IgD-negative memory B cell (primary cell): ENCODE measurements at regions not wholly inside any gene's neighbourhood (a gene's known extent, or its start where the extent isn't known, plus 50 kb on each side); places are given as distances from the start of the nearest gene placed in this dataset.

Experiments used
- H3K27ac Mint-ChIP-seq, 3 donors: one replicate each; pipeline ENCODE4 v1.8.0; 2020 to 2022; ENCODE audit warnings: mild to moderate bottlenecking in 3 of 3, mixed read lengths in 3 of 3, moderate library complexity in 1 of 3
- H3K27me3 Mint-ChIP-seq: one replicate; pipeline ENCODE4 v1.8.0; 2021; ENCODE audit warnings: mixed read lengths
- H3K36me3 Mint-ChIP-seq: one replicate; pipeline ENCODE4 v1.8.0; 2020; ENCODE audit warnings: mild to moderate bottlenecking, mixed read lengths
- H3K4me1 Mint-ChIP-seq, 3 donors: one replicate each; pipeline ENCODE4 v1.8.0; 2020 to 2022; ENCODE audit warnings: mixed read lengths in 3 of 3, mild to moderate bottlenecking in 1 of 3
- H3K4me3 Mint-ChIP-seq, 4 donors: one replicate each; pipeline ENCODE4 v1.8.0; 2020 to 2022; ENCODE audit warnings: mild to moderate bottlenecking in 4 of 4, mixed read lengths in 4 of 4, moderate library complexity in 3 of 4
- H3K9me3 Mint-ChIP-seq, 3 donors: one replicate each; pipeline ENCODE4 v1.8.0; 2020 to 2021; ENCODE audit warnings: mixed read lengths in 3 of 3, mild to moderate bottlenecking in 1 of 3

DNA sequence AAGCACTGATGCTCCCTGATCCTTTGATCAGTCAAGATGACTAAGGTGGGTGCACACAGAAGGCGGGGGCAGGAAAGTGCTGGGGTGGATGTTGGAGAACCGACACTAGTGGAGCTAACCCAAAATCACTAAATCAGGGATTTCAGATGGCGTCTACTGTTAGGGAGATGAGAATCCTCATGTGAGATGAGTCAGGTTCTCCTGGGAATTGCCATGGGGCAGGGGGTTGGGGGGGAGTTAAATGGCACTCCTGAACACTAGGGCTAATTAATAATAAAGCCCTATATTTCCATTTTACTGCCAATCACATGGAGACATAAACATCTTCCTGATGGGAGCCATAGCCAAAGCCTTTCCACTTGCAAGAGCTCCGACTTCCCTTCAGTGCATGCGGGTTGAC, 804.1 kb downstream of the KCNJ18 start:
- H3K27me3 Mint-ChIP-seq: no peaks in the 10 kb centered on the region
- no peaks in the 10 kb centered on the region for H3K4me1 Mint-ChIP-seq
- H3K9me3 Mint-ChIP-seq: peaks cover 2 to 8% (median 5%) of the 10 kb centered on the region in 3 donors
- H3K27ac Mint-ChIP-seq: no peak overlapping the region
- H3K36me3 Mint-ChIP-seq: no peaks in the 10 kb centered on the region
- H3K4me3 Mint-ChIP-seq: no peak overlapping the region

DNA sequence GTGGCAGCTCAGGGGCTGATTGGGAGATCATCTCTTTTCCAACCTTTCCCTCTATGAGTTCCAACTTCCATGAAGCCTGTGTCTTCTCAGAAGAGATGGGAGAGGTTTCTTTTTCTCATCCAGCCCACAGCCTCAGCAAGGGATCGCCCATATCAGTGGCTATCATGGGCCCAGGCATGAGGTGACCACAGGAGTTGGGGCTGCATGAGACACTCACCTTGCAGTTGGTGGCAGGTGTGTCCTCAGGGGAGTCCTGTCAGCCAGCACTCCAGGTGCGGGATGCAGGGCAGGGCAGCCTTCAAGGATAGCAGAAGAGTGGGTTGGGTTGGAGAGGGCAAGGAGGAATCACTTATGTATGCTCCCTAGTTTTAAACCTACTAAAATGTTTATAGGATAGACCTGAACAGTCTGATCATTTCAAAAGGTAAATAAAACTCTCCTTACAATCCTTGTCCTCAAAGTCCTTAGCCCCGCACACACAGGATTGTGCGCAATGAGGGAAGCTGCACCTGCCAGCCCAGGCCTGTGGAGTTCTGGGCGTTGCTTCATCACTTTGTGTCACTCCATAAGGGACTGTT, 811.1 kb downstream of the KCNJ18 start:
- peaks cover 2 to 7% (median 4%) of the 10 kb centered on the region in 3 donors for H3K9me3 Mint-ChIP-seq
- no peak overlapping the region for H3K4me3 Mint-ChIP-seq
- H3K27ac Mint-ChIP-seq: no peak overlapping the region
- H3K36me3 Mint-ChIP-seq: no peaks in the 10 kb centered on the region
- H3K27me3 Mint-ChIP-seq: no peaks in the 10 kb centered on the region
- H3K4me1 Mint-ChIP-seq: no peaks in the 10 kb centered on the region

DNA sequence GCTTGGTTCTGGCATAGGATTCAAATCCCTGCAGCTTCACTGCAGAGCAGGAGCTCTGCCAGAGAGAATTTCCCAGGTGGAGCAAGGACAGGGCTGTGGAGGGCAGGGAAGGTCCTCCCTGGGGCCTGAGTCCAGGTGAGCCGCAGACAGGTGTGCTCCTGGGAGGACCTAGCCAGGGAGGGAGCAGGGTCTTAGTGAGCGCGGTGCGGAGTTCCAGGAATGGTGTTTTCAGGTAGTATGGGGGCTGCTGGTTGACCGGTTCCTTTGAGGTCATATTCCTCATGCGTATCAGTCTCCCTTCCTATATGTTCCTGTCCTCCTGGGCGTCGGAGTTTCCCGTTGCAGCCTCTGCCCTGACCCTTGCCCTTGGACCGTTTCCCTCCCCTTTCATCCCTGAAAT, 813.3 kb downstream of the KCNJ18 start:
- H3K4me3 Mint-ChIP-seq: no peak overlapping the region

GRCh38 chr17:22506231-22506630, 813.9 kb downstream of the KCNJ18 start:
- Mint-ChIP-seq H3K9me3 (peaks cover 2 to 8% (median 7%) of the 10 kb centered on the region in 3 donors), H3K4me3 (no peak overlapping the region), H3K27ac (no peak overlapping the region), H3K36me3 (no peaks in the 10 kb centered on the region), H3K27me3 (no peaks in the 10 kb centered on the region), H3K4me1 (peaks cover 0 to 2% (median 0%) of the 10 kb centered on the region in 3 donors)

More for the DNA sequence above, 813.3 kb downstream of the KCNJ18 start:
- H3K27me3 Mint-ChIP-seq: no peaks in the 10 kb centered on the region
- H3K9me3 Mint-ChIP-seq: peaks cover 2 to 7% (median 4%) of the 10 kb centered on the region in 3 donors
- H3K36me3 Mint-ChIP-seq: no peaks in the 10 kb centered on the region
- peaks cover 0 to 2% (median 0%) of the 10 kb centered on the region in 3 donors for H3K4me1 Mint-ChIP-seq
- no peak overlapping the region for H3K27ac Mint-ChIP-seq

- Mint-ChIP-seq H3K9me3 (peaks cover 0 to 7% (median 4%) of the 10 kb centered on the region in 3 donors), H3K27me3 (no peaks in the 10 kb centered on the region), H3K27ac (no peak overlapping the region), H3K4me1 (peaks cover 0 to 2% (median 0%) of the 10 kb centered on the region in 3 donors), H3K4me3 (no peak overlapping the region), H3K36me3 (no peaks in the 10 kb centered on the region)
Measured at GRCh38 chr17:22506861-22507260, 814.5 kb downstream of the KCNJ18 start.

DNA sequence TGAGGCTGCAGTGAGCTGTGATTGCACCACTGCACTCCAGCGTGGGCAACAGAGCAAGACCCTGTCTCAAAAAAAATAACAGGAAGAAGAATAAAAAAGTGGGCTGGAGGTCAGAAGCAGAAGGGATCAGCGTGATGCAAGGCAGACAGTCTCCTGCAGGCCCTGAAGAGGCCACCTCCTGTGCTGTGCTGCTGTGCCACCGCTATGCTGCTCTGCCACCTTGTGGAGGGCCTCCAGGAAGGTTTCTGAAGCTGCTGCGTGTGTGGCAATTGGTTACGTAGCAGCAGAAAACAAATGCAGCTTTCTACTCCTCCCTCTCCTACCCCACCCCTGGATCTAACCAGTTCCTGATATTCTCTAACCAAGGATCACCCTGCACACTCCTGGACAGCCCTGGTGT, 815.5 kb downstream of the KCNJ18 start:
- no peak overlapping the region for H3K4me3 Mint-ChIP-seq
- H3K4me1 Mint-ChIP-seq: peaks cover 0 to 2% (median 0%) of the 10 kb centered on the region in 3 donors
- H3K27ac Mint-ChIP-seq: no peak overlapping the region
- peaks cover 0 to 7% (median 4%) of the 10 kb centered on the region in 3 donors for H3K9me3 Mint-ChIP-seq
- H3K36me3 Mint-ChIP-seq: no peaks in the 10 kb centered on the region
- H3K27me3 Mint-ChIP-seq: no peaks in the 10 kb centered on the region

DNA sequence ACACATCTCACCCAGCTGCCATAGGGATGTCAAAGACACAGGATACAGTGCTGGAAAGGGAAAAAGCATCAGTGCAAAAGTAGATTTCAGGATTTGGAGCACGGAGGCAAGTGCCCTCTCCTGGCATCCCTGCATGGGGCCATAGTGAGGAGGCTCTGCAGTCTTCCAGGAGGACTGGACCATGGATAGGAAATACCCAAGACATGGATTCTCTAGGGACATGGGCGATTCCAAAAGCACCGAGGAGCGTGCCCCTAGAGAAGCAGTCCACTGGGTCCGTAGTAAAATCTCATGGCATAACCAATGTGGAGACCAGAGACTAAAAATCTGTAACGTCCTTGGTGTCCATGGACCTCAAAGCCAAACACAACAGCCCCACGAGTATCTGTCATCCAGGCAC, 818.2 kb downstream of the KCNJ18 start:
- Mint-ChIP-seq H3K36me3 (no peaks in the 10 kb centered on the region), H3K9me3 (peaks cover 0 to 4% (median 2%) of the 10 kb centered on the region in 3 donors), H3K27ac (no peak overlapping the region), H3K4me1 (peaks cover 0 to 2% (median 0%) of the 10 kb centered on the region in 3 donors), H3K4me3 (no peak overlapping the region), H3K27me3 (no peaks in the 10 kb centered on the region)

DNA sequence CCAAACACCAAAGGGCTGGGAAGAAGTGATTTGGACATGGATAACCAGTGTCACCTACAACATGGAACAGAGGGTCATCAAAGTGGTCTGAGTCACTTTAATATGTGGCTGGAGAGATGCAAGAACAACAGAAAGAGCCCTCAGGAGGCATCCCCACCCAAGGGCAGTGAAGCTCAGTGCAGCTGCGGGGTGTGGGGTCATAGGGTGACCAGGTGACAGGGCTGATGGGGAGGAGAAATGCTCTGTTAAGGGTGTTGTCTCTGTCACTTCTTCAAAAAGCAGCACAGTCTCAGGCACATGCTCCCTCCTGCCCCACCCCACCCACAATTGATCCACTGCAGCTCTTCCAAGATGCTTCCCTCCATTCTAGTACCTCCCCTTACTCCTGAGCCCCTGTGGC, 819.1 kb downstream of the KCNJ18 start:
- Mint-ChIP-seq H3K4me1 (peaks cover 0 to 2% (median 0%) of the 10 kb centered on the region in 3 donors), H3K9me3 (peaks cover 0 to 4% (median 2%) of the 10 kb centered on the region in 3 donors), H3K4me3 (no peak overlapping the region), H3K36me3 (no peaks in the 10 kb centered on the region), H3K27me3 (no peaks in the 10 kb centered on the region), H3K27ac (no peak overlapping the region)

DNA sequence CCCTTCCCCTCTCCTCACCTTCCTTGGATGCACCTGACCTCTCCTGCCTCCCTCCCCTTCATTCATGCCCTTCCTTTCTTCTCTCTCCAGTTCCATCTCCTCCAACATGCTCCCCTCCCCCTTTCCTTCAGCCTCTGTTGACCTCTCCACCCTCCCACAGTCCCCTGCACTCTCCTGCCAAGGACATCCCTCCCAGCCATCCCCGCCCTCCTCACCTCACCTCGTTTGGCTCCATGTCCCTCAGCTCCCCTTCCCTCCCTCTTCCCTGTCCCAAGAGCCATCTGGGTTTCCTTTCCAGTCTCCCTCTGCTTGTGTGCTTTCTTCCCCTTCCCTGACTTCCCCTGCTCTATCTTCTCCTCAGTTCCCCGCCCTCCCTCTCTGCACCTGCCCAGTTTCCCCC, 819.7 kb downstream of the KCNJ18 start:
- Mint-ChIP-seq H3K27ac (no peak overlapping the region), H3K4me1 (peaks cover 0 to 2% (median 0%) of the 10 kb centered on the region in 3 donors), H3K9me3 (peaks cover 0 to 4% (median 2%) of the 10 kb centered on the region in 3 donors), H3K27me3 (no peaks in the 10 kb centered on the region), H3K36me3 (no peaks in the 10 kb centered on the region), H3K4me3 (no peak overlapping the region)

DNA sequence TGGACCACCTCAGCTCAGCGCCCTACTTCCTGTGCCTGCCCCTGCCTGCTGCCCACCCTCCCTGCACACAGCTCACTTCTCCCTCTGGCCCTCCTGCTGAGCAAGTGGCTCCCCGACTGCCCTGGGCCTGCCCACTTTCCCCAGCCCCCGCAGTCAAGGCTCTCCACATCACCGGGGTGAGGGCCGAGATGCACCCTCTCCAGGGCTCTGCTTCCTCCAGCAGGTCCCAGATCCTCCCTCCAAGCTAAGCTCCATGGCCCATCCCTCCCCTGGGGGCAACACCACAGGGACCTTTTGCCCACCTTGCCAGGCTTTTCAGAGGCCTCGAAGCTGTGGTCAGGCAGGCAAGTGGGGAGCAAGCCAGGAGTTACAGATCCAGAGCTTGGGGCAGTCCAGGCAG, 820.2 kb downstream of the KCNJ18 start:
- peaks cover 0 to 2% (median 0%) of the 10 kb centered on the region in 3 donors for H3K4me1 Mint-ChIP-seq
- no peaks in the 10 kb centered on the region for H3K36me3 Mint-ChIP-seq
- H3K27me3 Mint-ChIP-seq: no peaks in the 10 kb centered on the region
- no peak overlapping the region for H3K27ac Mint-ChIP-seq
- H3K4me3 Mint-ChIP-seq: no peak overlapping the region
- H3K9me3 Mint-ChIP-seq: peaks cover 0 to 4% (median 2%) of the 10 kb centered on the region in 3 donors

- Mint-ChIP-seq H3K9me3 (peaks cover 0 to 4% (median 2%) of the 10 kb centered on the region in 3 donors), H3K27me3 (no peaks in the 10 kb centered on the region), H3K4me1 (peaks cover 0 to 2% (median 0%) of the 10 kb centered on the region in 3 donors), H3K4me3 (no peak overlapping the region), H3K27ac (no peak overlapping the region), H3K36me3 (no peaks in the 10 kb centered on the region)
Measured at GRCh38 chr17:22512997-22513538, 820.7 kb downstream of the KCNJ18 start.

DNA sequence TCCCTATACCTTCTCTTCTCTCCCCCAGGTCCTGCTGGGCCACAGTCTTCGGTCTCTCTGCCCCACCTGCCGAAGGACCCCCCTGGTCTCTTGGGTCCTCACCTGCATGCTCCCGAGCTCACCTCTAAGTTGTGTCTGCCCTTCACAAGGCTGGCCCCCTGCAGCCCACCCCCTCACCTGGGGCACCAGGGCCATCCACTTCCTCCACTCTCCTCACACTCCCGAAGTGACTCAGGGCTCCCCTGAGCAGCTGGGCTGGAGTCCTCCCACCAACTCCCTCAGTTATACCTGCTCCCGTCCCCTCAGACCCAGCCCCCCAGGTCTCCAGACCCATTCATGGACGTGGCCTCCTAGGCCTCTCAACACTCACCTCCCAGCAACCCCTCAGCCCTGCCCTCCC, 822.0 kb downstream of the KCNJ18 start:
- Mint-ChIP-seq H3K27me3 (no peaks in the 10 kb centered on the region), H3K27ac (no peak overlapping the region), H3K4me1 (peaks cover 0 to 2% (median 0%) of the 10 kb centered on the region in 3 donors), H3K4me3 (no peak overlapping the region), H3K36me3 (no peaks in the 10 kb centered on the region), H3K9me3 (peaks cover 0 to 4% (median 2%) of the 10 kb centered on the region in 3 donors)

DNA sequence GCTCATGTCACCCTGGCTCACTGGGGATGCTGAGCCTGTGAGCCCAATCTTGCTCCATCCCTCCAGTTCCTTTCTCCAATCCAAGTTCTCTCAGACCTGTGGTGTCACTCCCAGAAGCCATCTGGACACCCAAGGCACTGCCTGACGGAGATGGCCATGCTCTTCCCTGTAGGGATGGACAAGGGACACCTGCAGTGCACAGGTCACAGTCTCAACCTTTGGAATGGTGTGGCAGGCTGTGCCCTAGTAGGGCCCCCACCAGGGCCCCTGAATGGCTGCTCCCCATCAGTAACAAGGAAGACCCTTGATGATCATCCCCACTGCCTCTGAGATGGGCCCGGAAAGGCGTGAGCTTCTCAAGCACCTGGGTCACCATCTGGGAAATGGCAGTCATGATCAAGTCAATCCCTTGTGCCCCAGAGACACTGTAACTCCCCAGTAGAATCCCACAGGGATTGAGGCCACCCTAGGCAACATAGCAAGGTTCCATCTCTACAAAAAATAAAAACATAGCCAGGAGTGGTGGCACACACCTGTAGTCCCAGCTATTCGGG, 822.5 kb downstream of the KCNJ18 start:
- H3K36me3 Mint-ChIP-seq: no peaks in the 10 kb centered on the region
- peaks cover 0 to 4% (median 2%) of the 10 kb centered on the region in 3 donors for H3K9me3 Mint-ChIP-seq

GRCh38 chr17:22515599-22515998, 823.3 kb downstream of the KCNJ18 start:
- Mint-ChIP-seq H3K9me3 (peaks cover 0 to 4% (median 2%) of the 10 kb centered on the region in 3 donors), H3K27ac (no peak overlapping the region), H3K36me3 (no peaks in the 10 kb centered on the region), H3K4me1 (no peaks in the 10 kb centered on the region), H3K4me3 (no peak overlapping the region), H3K27me3 (no peaks in the 10 kb centered on the region)

More for the DNA sequence above, 822.5 kb downstream of the KCNJ18 start:
- Mint-ChIP-seq H3K27ac (no peak overlapping the region), H3K27me3 (no peaks in the 10 kb centered on the region), H3K4me1 (peaks cover 0 to 2% (median 0%) of the 10 kb centered on the region in 3 donors), H3K4me3 (no peak overlapping the region)

- peaks cover 0 to 2% (median 0%) of the 10 kb centered on the region in 3 donors for H3K9me3 Mint-ChIP-seq
- H3K36me3 Mint-ChIP-seq: no peaks in the 10 kb centered on the region
- no peaks in the 10 kb centered on the region for H3K4me1 Mint-ChIP-seq
- H3K27me3 Mint-ChIP-seq: no peaks in the 10 kb centered on the region
- H3K27ac Mint-ChIP-seq: no peak overlapping the region
- no peak overlapping the region for H3K4me3 Mint-ChIP-seq
Measured at GRCh38 chr17:22516861-22517636, 824.7 kb downstream of the KCNJ18 start.
